H54 (cell line): ENCODE measurements at regions not wholly inside any gene's neighbourhood (a gene's known extent, or its start where the extent isn't known, plus 50 kb on each side); places are given as distances from the start of the nearest gene placed in this dataset.

Source experiments
- DNase-seq: peaks from one replicate; pipeline ENCODE4 v3.0.0; 2011; ENCODE audit warnings: low spot score, mixed read lengths; ENCODE audit not compliant: insufficient read length
- FAIRE-seq: peaks from 3 replicates; lab custom pipeline; 2011; peaks lifted over from hg19 to GRCh38; lab: Jason Lieb, UNC
- POLR2A ChIP-seq: IDR thresholded peaks from 2 replicates; pipeline ENCODE4 v1.6.1; 2011; ENCODE audit warnings: low read depth, mild to moderate bottlenecking, low read length

DNA sequence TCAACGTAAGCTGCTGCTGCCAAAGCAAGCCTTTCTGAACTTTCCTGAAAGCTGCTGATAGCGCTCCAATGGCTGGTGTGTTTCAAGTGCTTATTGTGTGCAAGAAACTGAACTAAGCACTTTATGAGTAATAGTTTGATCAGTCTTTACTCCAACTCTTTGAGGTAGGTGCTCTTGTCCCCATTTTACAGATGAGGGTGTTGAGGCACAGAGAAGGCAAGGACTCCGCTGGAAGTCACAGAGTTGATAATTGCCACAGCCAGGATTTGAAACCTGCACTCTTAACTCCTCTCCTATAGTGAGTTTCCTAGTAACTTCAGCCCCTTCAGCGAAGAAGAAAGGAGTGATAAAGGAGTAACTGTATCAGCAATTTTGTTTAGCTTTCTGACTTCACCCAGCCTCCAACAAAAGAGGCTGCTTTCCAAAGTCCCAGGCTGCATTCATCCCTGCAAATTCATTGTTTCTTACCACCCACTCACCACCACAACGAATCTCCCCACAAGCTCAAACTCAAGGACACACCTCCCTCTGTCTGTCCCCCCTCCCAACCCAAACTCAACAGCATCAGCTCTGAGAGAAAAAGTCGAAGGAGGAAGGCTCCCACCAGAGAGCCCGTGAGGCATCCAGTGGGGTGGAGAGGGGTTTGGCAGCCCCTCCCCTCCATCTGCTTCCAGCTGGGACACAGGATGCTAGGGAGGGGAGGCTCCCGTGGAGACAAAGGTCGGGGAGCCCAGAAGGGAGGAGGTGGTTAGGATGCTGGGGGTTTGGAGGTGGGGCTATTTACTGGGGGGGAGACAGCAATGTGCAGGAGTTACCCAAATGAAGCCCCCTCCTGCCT, 139.6 kb downstream of the NAV1 start:
- no peak for DNase-seq
- FAIRE-seq = no peak
- TF ChIP-seq POLR2A = no peak

DNA sequence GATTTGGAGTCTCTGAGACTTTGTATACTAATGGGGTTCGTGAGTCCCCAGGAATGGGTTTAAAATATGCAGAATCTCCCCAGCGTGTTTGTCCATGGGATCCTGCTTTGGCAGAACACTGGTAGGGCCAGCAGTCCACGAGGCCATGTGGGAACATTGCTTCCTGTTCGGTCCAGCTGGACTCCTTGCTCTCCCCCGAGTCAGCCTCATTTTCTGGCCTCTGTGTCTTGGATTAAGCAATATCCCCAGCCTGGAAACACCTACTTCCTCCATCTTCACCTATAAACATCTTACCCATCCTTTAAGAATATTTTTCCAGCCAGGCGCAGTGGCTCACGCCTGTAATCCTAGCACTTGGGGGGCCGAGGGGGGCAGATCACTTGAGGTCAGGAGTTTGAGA, 142.4 kb downstream of the NAV1 start:
- no peak for TF ChIP-seq POLR2A
- FAIRE-seq = no peak
- DNase-seq = no peak

DNA sequence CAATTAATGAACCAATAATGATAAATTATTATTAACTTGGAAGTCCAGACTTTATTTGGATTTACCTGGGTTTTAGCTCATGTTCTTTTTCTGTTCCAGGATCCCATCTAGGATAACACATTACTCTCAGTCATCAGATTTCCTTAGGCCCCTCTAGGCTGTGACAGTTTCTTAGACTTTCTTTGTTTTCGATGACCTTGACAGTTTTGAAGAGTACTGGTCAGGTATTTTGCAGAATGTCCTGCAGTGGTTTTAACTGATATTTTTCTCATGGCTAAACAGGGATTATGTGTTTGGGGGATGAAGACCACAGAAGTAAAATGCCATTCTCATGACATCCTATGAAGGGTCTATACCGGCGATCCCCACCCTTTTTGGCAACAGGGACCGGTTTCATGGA, 144.0 kb downstream of the NAV1 start:
- no peak for TF ChIP-seq POLR2A
- DNase-seq (no peak), FAIRE-seq (no peak)

DNA sequence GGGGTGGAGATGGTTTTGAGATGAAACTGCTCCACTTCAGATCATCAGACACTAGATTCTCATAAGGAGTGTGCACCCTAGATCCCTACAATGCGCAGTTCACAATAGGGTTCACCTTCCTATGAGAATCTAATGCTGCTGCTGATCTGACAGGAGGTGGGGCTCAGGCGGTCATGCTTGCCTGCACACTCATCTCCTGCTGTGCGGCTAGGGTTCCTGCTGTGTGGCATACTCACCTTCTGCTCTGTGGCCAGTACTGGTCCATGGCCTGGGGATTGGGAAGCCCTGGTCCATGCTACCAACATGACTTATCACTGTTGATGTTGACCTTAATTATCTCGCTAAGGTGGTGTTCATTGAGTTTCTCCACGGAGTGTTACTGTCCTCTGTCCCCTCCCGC, 144.5 kb downstream of the NAV1 start:
- no peak for TF ChIP-seq POLR2A
- FAIRE-seq = no peak
- DNase-seq = no peak

DNA sequence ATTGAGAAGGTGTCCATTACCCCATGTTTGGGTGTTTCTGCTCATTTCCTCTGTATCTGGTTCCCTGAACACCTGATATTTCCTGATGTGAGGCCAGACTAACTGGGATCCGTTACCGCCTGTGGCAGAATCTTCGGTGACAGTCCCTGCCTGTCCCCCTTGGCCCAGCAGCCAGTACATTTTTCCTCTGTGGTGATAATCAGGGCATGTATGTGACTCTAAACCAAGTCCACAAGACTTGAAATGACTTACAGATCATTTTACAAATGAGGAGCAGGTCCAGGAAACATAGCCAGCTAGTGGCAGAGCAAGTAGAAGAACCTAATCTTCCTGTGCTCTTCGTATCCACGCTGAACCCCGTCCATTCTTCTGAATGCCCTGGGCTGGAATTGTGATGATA, 143.5 kb upstream of the IPO9 start:
- no peak for TF ChIP-seq POLR2A
- no peak for FAIRE-seq
- DNase-seq = no peak

DNA sequence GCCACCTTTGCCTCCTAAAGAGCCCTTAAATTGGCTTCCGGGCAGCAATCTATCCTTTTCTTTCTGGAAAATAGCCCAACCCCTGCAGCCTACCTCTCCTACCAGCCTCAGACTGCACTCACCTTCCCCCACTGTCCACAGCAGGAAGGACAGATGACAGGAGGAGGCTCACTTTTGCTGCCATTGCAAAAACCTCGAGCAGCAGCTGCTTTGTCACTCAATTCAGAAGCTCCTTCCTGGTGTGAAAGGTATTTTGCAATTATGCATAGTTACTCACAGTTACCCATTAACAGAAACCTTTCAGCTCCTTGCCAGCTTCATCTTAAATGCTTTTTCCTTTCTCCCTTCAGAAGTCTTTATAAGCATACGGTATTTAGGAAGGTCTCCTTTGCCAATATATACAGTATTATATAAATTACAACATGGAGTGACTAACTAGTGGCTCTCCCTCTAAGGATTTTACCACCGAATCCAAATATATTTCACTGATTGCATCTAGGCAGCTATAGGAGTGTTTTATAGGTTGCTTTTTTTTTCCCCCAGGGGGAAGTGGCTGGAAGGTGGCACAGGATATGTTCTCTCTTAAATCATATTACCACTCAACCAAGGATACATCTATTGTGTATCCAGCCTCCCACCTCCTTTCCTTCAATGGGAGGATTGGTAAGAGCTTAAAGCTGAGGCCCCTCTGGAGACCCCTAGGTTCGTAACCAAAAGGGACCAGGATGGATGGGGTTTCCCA, 142.1 kb upstream of the IPO9 start:
- no peak for TF ChIP-seq POLR2A
- no peak for FAIRE-seq
- no peak for DNase-seq

DNA sequence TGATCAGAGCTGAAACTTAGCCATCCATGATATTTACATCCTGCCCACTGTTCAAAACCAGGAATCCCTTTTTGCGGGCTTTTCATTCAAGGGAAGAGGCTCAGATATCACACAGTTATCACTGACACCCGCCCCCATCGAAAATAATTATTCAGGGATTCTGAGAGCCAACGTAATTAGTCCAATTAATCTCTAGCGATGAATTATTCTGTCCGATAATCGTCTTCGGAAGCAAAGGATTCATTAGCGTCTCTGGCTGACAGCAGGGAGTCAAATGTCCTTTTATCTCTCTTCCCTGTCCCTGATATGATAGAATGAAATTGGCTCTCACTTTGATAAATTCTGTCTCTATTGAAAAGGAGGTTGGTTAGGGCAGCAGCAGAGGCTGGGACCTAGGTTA, 140.4 kb upstream of the IPO9 start:
- DNase-seq = no peak
- no peak for TF ChIP-seq POLR2A
- FAIRE-seq = no peak

DNA sequence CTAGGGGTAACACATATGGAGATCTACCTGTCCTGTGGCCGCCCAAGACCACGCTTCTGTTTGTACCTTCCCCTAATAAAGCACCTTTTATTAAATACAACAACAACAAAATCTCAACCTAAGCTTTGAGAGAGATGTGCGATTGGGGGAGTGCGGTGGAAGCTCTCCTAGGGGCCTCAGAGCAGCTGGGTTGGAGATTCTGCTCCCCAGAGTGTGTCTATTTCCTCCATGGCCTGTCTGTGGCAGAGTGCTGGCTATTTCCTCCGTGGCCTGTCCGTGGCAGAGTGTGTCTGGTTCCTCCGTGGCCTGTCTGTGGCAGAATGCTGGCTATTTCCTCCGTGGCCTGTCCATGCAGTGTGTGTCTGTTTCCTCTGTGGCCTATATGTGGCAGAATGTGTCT, 139.3 kb upstream of the IPO9 start:
- no peak for TF ChIP-seq POLR2A
- FAIRE-seq (no peak), DNase-seq (no peak)

DNA sequence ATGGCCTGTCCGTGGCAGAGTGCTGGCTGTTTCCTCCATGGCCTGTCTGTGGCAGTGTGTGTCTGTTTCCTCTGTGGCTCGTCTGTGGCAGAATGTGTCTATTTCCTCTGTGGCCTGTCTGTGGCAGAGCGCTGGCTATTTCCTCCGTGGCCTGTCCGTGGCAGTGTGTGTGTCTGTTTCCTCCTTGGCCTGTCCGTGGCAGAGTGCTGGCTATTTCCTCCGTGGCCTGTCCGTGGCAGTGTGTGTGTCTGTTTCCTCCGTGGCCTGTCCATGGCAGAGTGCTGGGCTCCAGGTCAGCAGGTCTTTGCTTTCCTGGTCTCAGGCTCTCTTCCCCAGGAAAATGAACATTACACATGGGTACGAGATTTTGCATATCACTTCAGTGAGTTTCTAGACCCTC, 138.4 kb upstream of the IPO9 start:
- TF ChIP-seq POLR2A = no peak
- DNase-seq = no peak
- FAIRE-seq = no peak

DNA sequence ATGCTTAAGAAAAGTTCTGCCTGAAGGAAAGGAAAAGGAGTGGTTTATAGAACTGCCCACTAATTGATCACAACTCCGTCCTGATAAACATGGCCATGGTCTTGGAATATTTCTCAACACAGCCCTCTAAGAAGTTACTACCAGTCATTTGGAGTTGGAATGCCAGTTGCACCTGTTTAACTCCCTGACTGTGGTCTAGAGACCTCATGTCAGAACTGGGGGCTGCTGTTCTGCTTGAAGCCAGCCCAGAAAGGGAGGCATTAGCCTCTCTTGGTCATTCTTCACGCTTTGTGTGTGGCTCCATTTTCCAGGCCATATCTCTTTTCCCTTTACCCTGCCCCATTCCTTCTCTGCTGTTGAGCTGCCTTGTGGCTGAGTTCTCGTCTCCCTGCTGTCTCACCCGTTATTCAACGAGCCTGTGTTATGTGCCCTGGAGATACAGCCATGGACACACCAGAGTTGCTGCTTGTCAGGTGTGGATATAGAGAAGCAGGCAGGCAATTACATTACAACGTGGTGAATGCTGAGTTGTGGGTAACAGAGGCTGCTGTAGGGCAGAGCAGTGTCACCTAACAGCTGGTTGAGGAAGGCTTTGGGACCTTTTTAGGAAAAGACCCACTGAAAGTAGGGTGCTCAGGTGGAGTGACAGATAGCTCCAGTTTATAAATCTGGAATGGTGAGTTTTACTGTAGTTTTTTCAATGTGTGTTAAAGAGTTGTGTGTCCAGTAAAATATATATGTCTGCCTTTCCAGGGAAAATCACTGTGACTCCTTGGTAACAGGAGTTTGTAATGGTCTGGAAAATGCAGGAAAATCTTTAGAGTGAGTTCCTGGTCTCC, 137.0 kb upstream of the IPO9 start:
- no peak for DNase-seq
- TF ChIP-seq POLR2A = no peak
- no peak for FAIRE-seq

DNA sequence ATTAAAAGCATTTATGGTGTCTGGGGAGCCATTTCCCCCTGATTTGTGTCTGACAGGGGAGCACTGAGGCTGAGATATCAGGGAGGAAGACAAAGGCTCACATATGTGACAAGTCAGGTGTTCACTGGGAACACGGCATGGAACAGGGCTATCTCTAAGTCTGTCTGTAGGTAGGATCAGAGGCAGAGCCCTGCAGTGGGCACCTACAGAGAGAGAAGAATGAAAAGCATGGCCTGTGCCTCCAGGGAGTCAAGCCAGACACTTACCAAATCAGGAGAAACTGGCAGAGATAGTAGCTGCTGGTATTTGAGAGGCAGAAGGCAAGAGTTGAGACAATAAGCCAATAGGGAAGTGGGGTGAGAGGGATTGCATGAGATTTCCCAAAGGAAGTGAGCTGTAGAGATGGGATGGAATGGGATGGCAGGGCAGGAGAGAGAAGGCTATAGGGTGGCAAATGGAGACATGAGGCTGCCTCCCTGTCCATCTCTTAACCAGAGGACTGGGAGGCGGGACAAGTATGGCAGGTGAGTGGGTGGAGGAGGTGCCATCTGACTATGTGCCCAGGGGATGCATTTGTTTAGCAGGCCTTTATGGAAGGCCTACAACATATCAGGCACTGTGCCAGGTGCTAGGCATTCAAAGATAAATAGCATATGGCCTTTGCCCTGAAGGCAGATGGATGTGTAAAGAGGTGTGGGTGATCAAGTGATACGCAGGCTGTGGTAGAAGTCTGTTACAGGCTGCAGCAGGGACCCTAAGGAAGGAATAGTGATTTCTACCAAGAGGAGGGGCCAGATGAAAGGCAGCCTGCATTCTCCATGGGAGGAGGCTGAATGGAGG, 136.2 kb upstream of the IPO9 start:
- TF ChIP-seq POLR2A = no peak
- DNase-seq (no peak), FAIRE-seq (no peak)

DNA sequence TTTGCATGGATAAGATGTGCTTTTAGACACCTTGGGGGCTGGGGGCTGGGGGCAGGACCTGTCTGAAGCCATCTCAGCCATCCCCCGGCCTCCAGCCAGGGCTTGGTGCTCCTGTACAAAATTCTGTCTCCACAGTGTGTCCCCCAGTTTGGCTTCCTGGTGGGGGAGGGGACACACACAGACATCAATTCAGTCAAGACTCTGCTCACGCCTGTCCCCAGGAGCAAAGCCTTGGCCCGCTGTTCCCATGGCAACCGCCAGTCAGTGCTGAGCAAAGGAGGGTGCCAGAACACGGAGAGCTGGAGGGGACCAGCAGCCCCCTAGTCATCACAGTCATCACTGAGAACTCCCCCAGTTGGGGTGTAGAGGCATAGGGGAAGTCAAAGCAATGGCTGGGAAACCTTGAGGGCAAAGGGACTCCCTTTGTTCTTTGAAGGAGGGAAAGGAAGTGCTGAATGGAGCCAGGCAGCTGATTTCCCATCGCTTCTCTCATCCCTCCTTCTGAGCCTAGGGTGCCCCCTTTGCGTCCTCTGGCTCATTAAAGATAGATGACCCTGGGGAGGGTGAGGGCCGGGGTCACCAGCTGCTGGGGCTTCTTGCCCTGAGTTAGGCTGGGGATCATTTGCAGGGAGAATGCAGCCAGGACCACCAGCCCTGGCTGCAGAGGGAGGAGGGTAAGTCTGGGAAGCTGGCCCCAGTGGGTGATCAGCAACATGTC, 134.9 kb upstream of the IPO9 start:
- TF ChIP-seq POLR2A = no peak
- DNase-seq = no peak

More for the DNA sequence above, 134.9 kb upstream of the IPO9 start:
- no peak for FAIRE-seq
